ENCODE measurements at regions not wholly inside any gene's neighbourhood (a gene's known extent, or its start where the extent isn't known, plus 50 kb on each side); places are given as distances from the start of the nearest gene placed in this dataset.

GRCh38 chr7:153920126-153920525 lies 132.1 kb upstream of the DPP6 start:
- no peak for TF ChIP-seq CTCF (IDR thresholded peaks at IDR 0.05; ENCODE audit: extremely low read depth, missing control alignments)
- DNase-seq (ENCODE audit: low spot score), result no peak

GRCh38 chr7:153920897-153921296 lies 131.3 kb upstream of the DPP6 start:
- no peak for DNase-seq (ENCODE audit: low spot score)
- TF ChIP-seq CTCF (IDR thresholded peaks at IDR 0.05; ENCODE audit: extremely low read depth, missing control alignments), result no peak

- TF ChIP-seq CTCF (IDR thresholded peaks at IDR 0.05; ENCODE audit: extremely low read depth, missing control alignments), result no peak
- DNase-seq (ENCODE audit: low spot score), result no peak
Observed at GRCh38 chr7:153921408-153921807, 130.8 kb upstream of the DPP6 start.

GRCh38 chr7:153930696-153931095 lies 121.5 kb upstream of the DPP6 start:
- no peak for TF ChIP-seq CTCF (IDR thresholded peaks at IDR 0.05; ENCODE audit: extremely low read depth, missing control alignments)
- DNase-seq (ENCODE audit: low spot score), result no peak

- no peak for TF ChIP-seq CTCF (IDR thresholded peaks at IDR 0.05; ENCODE audit: extremely low read depth, missing control alignments)
- no peak for DNase-seq (ENCODE audit: low spot score)
Observed at GRCh38 chr7:153934048-153934447, 118.2 kb upstream of the DPP6 start.

- DNase-seq (ENCODE audit: low spot score), result no peak
- TF ChIP-seq CTCF (IDR thresholded peaks at IDR 0.05; ENCODE audit: extremely low read depth, missing control alignments), result no peak
Observed at GRCh38 chr7:153934629-153935028, 117.6 kb upstream of the DPP6 start.

GRCh38 chr7:153935095-153935494 lies 117.1 kb upstream of the DPP6 start:
- no peak for DNase-seq (ENCODE audit: low spot score)
- TF ChIP-seq CTCF (IDR thresholded peaks at IDR 0.05; ENCODE audit: extremely low read depth, missing control alignments), result no peak

Data from GM20000 (cell line).